Embryonic facial prominence (tissue), 1 donor: ENCODE measurements at regions not wholly inside any gene's neighbourhood (a gene's known extent, or its start where the extent isn't known, plus 50 kb on each side); places are given as distances from the start of the nearest gene placed in this dataset.
"Not testable (repeated sequence)": the region's sequence is repeated elsewhere in the genome, so short reads cannot be mapped to it uniquely, and the experiment has no call there.

ENCODE experiments used
- DNase-seq: peaks from one replicate; pipeline ENCODE4 v3.0.0-alpha.2; 2016; ENCODE audit errors: extremely low spot score

DNA sequence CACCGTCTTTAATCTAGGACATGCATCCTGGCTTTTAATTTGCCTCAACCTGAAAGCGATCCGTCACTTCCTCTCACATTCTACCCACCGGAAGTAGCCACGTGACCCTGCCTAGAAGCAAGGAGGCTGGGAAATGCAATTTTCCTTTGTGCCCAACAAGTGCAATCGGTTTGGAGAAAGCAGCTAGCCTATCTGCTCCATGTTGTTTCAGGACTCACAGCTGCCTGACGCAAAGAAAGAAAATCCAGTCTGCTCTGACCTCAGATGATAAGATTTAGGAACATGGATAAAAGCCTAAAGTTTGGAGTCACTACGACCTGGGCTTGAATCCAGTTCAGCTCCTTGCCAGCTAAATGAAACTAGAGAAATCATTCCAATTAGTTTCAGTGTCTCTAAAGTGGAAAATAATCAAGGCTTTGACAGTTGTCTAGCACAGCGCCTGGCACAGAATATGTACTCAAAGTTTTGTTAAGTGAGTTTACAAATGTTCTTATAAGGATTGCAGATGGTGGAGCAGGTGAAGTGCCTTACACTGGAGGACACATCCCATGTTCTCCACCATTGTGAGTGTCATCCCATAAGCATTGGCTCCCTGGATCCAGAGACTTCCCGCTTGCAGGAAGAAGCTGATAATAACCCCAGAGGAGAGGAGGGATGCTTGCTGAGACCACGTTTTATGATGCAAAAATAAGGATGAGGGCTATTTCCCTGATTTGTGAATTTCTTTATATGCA, 553.7 kb downstream of the MN1 start:
- no peak for DNase-seq

DNA sequence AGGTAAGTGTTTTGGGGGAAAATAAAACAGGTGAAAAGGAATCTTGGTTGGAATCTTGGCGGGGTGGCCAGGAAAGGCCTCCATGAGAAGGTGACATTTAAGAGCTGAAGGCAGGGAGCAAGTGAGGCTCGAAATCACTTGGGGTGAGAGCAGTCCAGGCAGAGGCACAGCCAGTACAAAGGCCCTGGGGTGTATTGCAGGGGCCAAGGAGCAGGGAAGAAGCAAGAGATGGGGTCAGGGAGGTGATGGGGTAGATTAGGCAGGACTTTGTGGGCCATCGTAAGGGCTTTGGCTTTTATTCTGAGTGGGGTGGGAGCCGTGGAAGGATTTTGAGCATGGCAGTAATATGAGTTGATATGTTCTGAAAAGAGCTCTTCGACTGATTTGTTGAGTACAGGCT, 551.1 kb downstream of the MN1 start:
- no peak for DNase-seq

DNA sequence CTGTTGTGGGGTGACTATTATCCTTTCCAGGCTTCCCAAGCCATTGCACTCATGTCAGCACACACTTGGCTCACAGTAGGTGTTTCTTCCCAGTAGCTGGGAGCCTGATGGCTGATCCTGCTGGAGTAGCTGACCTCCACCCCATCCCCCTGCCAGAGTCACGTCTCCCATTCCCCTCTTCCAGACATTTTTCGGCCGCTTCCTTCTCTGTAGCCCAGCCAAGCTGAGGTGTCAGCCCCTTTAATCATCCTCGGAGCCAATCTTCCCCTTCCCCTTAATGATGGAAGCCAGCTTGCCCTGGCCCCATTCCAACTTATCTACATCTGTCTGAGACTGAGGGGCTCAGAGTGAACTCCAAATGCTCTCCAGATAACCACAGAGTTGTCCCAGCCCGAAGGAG, 550.7 kb downstream of the MN1 start:
- DNase-seq: no peak

DNA sequence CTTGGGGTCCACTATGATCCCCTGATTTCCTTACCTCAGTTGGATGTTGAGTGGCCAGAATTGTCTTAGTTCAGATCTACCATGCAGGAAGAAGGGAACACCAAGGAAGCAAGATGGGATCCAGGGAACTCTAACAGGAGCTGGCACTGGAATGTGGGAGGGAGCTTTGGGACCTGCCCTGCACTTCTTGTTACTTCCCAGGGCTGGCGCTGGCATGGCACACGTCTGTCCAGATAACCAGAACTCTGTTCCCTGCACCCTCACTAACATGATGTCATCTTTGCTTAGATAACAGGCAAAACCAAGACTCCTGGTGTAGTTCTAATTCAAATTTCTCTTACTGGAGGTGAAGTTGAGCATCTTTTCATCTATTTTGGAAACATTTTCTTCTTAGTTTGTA, 550.0 kb downstream of the MN1 start:
- no peak for DNase-seq

DNA sequence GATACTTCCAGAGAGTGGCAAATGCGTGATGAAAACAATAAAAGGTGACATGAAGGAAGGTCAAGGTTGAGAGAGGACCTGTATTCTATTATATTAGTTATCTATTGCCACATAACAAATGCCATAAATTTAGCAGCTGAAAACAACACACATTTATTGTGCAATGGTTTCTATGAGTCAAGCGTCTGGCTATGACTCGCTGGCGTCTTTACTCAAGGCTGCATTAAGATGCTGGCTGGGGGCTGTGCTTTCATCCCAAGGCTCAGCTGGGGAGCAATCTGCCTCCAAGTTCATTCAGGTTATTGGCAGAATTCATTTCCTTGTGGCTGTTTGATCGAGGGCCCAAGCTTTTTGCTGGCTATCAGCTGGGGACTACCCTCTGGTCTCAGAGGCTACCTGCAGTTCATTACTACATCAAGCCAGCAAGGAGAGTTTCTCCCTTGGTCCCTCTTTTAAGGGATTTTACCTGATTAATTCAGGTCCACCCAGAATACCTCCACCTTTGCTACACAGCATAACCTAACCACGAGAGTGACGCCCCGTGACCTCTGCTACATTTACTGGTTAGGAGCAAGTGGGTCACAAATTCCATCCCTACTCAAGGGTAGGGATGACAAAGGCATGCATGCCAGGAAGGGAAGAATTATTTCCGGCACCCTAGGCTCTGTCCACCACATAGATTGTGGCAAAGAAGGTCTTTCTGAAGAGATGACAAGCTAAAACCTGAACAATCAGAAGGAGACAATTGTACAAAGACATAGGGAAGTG, 549.1 kb downstream of the MN1 start:
- DNase-seq: no peak

DNA sequence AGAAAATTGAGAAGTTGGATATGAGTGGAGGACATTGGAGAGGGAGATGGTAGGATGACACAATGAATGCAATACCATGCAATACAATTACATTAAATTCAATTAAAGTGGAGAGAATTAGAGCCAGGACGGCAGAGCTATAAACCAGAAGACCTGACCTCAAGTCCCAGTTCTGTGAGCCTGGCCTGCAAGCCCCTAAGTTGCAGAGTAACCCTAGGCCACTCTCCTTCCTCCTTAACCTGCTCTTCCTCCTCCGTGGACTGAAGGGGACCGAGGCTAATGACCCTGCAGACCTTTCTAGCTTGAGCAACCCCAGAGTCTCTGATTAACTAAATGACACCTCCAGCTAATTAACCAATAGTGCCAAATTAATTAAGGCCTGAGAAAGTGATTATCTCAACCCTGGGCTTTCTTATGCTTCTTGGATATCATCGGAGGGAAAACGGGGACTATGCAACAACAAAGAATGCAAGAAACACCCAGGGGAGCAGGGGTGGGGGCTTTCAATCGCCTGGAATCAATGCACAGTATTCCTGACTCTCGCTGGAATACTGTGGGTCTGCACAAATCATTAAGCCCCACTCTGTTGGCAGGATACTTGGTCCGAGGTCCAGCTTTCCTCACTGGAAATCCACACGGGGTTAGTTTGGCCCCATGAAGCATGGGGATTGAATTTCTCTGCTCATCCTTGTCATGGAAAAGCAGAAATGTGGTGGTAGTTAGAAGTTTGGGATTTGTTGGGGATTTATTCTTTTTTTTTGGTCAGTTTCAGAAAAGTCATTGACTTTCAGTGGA, 548.3 kb downstream of the MN1 start:
- DNase-seq: no peak

DNA sequence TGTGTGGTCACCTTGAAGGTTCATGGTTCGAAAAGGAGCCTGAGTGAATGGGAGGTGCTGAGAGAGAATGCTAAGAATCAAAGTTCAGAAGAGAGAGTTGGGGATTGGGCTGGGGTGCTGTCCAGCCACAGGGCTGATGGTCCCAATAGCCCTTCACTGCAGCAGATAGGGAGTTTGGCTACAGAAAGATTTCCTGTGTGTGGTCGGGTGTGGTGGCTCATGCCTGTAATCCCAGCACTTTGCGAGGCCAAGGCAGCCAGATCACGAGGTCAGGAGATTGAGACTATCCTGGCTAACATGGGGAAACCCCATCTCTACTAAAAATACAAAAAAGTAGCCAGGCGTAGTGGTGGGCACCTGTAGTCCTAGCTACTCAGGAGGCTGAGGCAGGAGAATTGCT, 547.5 kb downstream of the MN1 start:
- not testable (repeated sequence) for DNase-seq

DNA sequence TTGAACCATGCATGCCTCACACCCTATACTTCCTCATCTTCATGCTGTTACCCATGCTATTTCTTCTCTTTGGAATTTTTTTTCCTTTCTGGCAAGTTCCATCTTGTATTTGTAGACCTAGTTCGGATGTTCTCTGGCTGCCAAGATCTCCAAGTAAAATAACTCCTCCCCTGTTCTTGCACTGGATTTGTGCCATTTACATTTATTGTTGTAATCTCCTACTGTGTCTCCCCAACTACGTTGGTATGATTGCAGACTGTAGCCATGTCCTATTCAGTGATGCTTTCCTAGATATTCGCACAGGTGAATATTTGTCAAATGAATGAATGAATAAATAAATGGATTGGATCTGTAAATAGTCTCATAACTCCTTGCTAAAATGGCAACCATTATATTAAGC, 546.0 kb downstream of the MN1 start:
- no peak for DNase-seq

DNA sequence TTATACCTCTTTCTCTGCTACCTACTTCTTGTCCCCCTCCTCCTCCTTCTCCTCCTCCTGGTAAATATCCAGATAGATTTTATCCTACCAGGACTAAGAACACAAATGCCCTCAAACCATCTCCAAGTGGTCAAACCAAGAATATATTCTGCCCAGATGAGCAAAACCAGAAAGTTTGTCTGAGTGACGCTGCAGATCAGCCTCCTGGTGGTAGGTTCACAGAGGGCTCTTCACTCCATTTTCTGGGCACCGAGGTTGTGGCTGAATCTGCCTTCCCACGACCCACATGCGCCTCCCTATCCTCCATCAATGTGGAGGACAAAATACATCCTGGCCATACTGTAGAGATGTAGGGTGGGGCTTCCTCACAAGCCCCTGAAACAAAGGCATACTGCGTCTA, 543.6 kb downstream of the MN1 start:
- no peak for DNase-seq

DNA sequence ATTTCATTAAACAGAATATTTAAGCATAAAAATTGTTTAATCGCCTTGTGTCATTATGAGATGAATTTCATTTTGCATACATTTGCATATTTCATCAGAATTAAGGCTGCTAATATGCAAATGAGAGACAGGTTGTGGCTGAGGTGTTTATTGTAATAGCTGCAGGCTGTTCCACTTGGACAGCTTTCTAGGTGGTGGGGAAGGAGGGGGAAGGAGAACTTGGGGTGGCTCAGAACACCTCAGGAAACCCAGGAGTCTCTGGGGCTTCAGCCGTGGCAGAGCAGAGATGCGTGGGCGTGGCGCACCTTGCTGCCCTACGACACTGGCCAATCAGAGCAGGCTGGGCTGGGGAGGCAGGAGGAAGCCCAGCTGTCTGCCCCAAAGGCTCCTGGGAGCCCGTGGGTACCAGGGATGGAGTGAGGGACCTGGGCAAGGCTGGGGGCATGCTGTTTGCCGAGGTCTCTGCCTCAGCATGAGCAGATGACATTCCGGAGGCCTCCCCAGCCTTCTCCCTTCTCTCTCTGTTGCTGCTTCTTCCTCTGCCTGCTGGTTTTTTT, 542.9 kb downstream of the MN1 start:
- DNase-seq: no peak

DNA sequence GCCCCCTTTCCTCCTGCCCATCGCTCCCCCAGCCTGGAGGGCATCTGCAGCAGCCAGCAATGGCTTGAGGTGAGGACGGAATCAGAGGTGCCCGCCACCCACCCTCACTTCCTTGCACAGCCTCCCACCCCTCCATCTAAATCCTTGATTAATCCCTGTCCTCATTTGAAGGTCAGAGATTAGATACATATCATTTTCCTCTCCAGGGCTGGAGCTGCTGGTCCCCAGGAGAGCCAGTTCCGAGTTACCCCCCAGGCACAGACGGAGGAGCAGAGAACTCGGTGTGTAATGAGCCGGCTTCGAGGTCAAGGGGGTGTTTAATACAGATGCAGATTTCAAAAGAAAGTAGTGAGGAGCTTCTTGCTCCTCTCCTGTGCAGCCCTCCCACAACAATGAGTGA, 542.1 kb downstream of the MN1 start:
- DNase-seq: no peak

DNA sequence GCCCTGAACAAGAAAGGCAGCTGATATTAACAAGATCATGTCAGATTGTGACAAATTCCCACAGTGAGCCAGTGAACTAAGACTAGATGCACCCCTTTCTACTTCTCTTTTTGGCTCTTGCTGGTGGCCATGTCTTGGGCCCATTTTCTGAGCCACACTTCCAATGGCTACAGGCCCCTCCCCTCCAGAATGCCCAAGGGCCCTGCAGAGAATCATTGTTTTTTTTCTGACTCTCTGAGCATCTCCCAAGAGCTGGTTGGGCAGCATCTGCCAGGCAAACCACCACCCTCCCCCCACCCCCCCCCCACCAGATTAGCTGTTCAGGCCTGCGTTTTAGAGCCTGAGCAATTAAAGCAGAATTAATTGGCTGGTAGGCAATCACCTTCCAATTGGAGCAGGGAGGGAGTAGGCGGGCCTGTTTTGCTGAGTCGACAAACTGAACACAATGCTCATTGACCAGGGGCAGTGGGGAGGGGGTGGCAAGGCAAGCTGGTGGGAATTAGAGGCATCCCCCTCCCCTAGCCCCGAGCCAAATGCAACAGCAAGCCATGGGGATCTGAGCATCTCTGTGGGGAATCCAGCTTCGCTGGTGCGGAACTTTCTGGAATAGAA, 541.4 kb downstream of the MN1 start:
- no peak for DNase-seq

DNA sequence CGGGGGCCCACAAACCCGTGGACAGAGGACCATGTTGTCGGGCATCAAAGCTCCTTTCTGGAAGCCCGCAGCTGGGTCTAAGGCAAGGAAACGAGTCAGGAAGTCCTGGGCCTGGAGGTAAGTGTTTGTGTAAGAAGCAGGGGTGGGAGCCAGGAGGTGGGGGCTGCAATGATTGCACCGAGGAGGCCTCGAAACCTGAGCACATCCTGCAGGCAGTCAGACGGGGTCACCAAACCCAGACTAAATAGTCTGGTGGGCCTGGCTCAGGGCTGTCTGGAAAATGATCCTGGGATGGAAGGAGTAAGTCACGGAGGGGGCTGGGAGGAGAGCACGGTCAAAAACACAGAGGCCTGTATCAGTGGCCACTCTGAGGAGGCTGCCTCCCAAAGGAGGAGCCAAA, 539.2 kb downstream of the MN1 start:
- no peak for DNase-seq

DNA sequence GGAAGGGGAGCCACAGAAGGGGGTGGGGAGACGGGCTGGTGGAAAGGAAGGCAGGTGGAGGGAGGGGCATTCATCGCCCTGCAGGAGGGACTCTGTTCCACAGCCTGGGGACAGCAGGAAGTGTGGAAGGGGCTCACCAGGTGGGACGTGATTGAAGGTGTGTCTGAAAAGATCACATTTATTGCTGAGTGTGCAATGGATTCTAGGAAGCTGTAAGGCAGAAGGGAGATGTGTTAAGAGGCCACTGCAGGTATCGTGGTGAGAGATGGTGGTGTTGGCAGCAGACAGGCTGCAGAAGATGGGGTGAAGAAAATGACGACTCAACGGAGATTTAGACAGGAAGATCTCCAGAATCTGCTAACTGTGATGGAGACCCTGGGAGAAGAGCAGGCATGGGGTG, 537.4 kb downstream of the MN1 start:
- no peak for DNase-seq

DNA sequence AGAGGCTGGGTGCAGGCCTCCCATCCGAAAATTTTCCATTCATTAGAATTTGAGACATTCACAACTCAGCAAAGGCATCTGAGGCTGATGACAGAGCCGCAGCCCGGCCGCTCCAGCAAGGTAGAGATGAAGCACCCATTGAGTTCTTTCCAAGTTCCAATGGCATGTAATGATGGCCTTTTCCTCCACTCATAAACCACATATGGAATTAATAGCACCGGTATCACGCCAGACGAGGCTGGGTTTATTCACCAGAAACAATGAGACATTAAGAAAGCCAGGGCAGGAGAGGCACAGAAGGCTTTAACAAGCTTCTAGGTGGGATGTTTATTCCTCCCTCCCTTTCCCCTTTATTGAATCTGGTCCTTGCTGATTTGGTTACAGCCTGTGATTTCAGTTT, 534.4 kb downstream of the MN1 start:
- DNase-seq: no peak

DNA sequence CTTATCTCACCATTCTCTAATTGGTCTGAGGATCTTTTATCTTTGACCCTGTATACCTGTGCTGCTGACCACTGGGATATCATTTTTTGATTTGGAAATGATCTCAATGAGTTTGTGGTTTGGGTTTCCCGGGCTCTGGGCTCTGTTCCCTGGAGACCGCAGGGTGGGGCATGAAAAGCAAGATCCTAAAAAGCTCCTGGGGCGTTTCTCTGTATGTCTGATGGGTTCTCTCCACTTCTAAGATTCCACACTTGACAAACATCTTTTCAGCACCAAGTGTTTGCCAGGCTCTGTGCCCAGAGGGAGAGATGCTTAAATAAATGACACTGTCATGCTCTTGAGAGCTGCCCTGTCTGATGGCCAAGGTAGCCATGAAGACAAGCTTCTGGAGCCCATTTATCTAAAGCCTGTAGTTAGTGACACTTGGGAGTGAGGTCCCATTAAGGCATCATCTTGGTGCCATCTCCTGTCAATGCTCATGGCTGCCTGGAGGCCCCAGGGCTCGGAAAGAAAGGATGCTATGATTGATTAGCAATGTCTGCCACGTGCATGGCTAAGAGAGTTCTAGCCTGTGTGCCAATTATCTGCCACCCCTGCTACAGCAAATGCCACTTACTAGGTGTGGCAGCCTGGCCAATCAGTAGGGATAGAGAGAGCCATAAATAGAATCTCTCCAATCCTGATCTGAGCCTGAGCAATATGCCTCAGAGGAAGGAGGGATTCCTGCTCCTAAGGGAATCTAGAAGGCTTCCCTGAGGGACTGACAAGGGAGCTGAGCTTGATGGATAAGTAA, 531.6 kb downstream of the MN1 start:
- no peak for DNase-seq

DNA sequence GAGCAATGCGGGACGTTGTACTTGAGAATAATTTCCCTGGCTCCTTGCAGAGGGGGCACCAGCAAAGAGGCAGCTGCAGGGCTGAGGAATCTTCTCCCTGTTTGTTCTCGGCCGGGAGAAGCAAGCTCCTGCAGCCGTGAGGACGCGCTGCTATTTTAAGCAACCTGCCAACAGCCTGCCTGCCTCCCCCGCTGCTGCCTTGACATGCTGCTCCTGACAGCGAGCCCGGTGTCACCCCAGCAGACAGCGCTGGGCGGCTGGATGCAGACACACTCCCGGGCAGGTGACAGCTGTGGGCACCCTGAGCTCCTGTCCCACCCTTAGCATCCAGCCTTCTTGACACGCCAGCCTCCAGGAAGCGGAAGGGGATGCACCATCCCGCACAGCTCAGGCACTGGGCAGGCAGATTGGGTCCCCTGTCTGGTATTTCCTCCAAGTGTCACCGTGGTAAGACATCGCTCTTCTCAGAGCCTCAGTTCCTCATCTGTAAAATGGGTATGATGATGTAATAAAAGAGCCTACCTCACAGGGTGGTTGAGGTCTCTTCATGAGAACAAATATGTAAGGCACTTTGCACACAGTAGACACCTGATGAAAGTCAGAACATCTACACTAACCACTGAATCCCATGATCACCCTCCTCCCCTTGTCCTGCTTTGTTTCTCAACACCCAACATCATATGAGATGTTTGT, 530.6 kb downstream of the MN1 start:
- no peak for DNase-seq

DNA sequence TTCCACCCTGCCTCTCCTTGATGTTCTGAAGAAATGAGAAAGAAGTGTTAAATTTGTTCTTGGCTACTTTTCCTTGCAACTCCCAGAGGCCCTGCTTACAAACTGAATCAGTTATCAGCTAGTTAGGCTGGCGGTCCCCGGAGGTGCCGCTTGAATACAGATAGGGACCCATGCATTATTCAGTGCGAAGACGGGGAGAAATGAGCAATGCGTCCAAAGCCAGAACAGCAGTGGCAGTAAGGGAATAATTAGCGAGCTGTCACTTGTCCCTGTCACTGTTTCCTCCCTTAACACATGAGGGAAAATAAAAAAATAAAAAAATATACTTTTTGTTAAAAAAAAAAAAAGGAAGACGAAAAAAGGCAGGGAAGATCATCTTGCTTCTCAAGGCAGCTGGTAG, 528.1 kb downstream of the MN1 start:
- DNase-seq: no peak

DNA sequence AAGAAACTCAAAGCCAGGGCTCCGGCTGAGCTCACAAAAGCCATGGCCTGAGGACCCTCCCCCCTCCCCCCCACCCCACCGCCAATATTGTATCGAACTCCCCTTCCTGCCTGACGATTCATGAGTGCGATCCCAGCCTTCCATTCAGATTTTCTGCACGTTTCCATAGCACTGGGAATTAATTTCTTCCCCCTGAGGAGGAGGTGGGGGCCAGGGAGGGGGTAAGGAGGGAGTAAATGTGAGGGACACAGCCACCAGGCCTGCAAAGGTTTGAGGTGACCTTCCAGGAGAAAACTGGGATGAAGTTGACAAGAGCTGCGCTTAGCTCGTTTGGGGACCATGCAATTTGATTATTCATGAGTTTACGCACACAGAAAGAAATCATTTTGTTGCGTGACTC, 527.7 kb downstream of the MN1 start:
- DNase-seq: no peak

DNA sequence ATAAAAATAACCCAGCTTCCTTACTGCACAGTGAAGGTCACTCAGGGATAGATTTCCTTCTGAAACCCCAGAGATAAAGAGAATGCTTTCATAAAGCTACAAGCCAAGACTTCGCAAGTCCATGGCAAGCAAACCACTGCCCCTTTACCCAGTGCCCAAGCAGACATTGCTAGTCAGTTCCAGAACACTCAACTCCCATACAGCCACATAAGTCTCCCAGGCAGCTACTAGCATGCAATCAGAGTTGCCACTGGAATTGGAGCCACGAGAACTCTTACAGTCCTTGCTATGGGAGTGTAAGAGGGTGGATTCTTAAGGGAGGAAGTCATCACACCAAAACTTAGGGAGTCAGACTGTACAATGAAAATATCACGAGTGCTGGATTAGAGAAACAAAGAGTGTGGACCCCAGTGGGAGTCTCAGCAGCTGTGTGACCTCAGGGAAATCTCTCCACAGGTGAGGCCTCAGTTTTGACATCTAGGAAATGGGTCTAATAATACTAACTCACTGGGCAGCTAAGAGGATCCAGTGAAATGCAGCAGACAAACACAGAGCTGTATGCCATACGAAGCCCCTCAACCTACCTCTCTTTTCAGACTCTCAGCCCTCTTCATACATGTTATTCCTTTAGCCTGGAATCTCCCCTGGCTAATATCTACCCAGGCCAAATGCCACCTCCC, 526.6 kb downstream of the MN1 start:
- DNase-seq: no peak
